D721Med (cell line): ENCODE measurements at regions not wholly inside any gene's neighbourhood (a gene's known extent, or its start where the extent isn't known, plus 50 kb on each side); places are given as distances from the start of the nearest gene placed in this dataset.

ENCODE experiments used
- DNase-seq: peaks from one replicate; pipeline ENCODE4 v3.0.0; 2011; ENCODE audit warnings: low spot score; ENCODE audit not compliant: insufficient read length
- FAIRE-seq: peaks from 2 replicates; lab custom pipeline; 2011; peaks lifted over from hg19 to GRCh38; lab: Jason Lieb, UNC
- CTCF ChIP-seq: IDR thresholded peaks from 2 replicates; pipeline ENCODE4 v1.5.1; 2012; ENCODE audit warnings: mild to moderate bottlenecking, control low read depth; ENCODE audit not compliant: insufficient read depth; ENCODE audit errors: missing control alignments

- FAIRE-seq (no peak), DNase-seq (no peak)
- TF ChIP-seq CTCF: no peak
Measured at GRCh38 chr10:8800426-8800825, 745.9 kb downstream of the GATA3 start.

- DNase-seq: no peak
- FAIRE-seq: no peak
- TF ChIP-seq CTCF: no peak
Measured at GRCh38 chr10:8803992-8804391, 749.5 kb downstream of the GATA3 start.

- DNase-seq (no peak), FAIRE-seq (no peak)
- TF ChIP-seq CTCF: no peak
Measured at GRCh38 chr10:8810677-8811076, 756.2 kb downstream of the GATA3 start.

- FAIRE-seq (no peak), DNase-seq (no peak)
- no peak for TF ChIP-seq CTCF
Measured at GRCh38 chr10:8811201-8811600, 756.7 kb downstream of the GATA3 start.

GRCh38 chr10:8815969-8816368 is 761.5 kb downstream of the GATA3 start:
- no peak for TF ChIP-seq CTCF
- no peak for DNase-seq
- no peak for FAIRE-seq

GRCh38 chr10:8817299-8817698 is 762.8 kb downstream of the GATA3 start:
- no peak for FAIRE-seq
- no peak for TF ChIP-seq CTCF
- DNase-seq: no peak

GRCh38 chr10:8825611-8826010 is 771.1 kb downstream of the GATA3 start:
- TF ChIP-seq CTCF: no peak
- FAIRE-seq (no peak), DNase-seq (no peak)
